ENCODE measurements at regions not wholly inside any gene's neighbourhood (a gene's known extent, or its start where the extent isn't known, plus 50 kb on each side); places are given as distances from the start of the nearest gene placed in this dataset.

- intact Hi-C loops (cut with micrococcal nuclease) = no loop called here
These were observed 662.5 kb upstream of the SALL1 start for GRCh38 chr16:51813609-51814008.

- intact Hi-C loops (cut with micrococcal nuclease) = no loop called here
These were observed 661.9 kb upstream of the SALL1 start for GRCh38 chr16:51812945-51813344.

GRCh38 chr16:51807551-51807950 is 656.5 kb upstream of the SALL1 start:
- intact Hi-C loops (cut with micrococcal nuclease) = no loop called here

- intact Hi-C loops (cut with micrococcal nuclease) = no loop called here
These were observed 650.6 kb upstream of the SALL1 start for GRCh38 chr16:51801635-51802034.

GRCh38 chr16:51797669-51798259 is 646.7 kb upstream of the SALL1 start:
- intact Hi-C loops (cut with micrococcal nuclease) = no loop called here

- intact Hi-C loops (cut with micrococcal nuclease) = no loop called here
These were observed 628.2 kb upstream of the SALL1 start for GRCh38 chr16:51779240-51779639.

- intact Hi-C loops (cut with micrococcal nuclease) = no loop called here
These were observed 622.2 kb upstream of the SALL1 start for GRCh38 chr16:51773071-51773890.

GRCh38 chr16:51766739-51767138 is 615.7 kb upstream of the SALL1 start:
- intact Hi-C loops (cut with micrococcal nuclease) = no loop called here

GRCh38 chr16:51763072-51763661 is 612.1 kb upstream of the SALL1 start:
- intact Hi-C loops (cut with micrococcal nuclease) = no loop called here

GRCh38 chr16:51762081-51762996 is 611.3 kb upstream of the SALL1 start:
- intact Hi-C loops (cut with micrococcal nuclease) = no loop called here

GRCh38 chr16:51761001-51761400 is 609.9 kb upstream of the SALL1 start:
- intact Hi-C loops (cut with micrococcal nuclease) = no loop called here

GRCh38 chr16:51759999-51760398 is 608.9 kb upstream of the SALL1 start:
- intact Hi-C loops (cut with micrococcal nuclease) = no loop called here

- intact Hi-C loops (cut with micrococcal nuclease) = no loop called here
These were observed 608.3 kb upstream of the SALL1 start for GRCh38 chr16:51759329-51759728.

GRCh38 chr16:51757921-51758479 is 606.9 kb upstream of the SALL1 start:
- intact Hi-C loops (cut with micrococcal nuclease) = no loop called here

- intact Hi-C loops (cut with micrococcal nuclease) = no loop called here
These were observed 606.4 kb upstream of the SALL1 start for GRCh38 chr16:51757505-51757904.

- intact Hi-C loops (cut with micrococcal nuclease) = no loop called here
These were observed 606.0 kb upstream of the SALL1 start for GRCh38 chr16:51757124-51757470.

GRCh38 chr16:51756447-51757123 is 605.5 kb upstream of the SALL1 start:
- intact Hi-C loops (cut with micrococcal nuclease) = no loop called here

GRCh38 chr16:51755577-51756355 is 604.7 kb upstream of the SALL1 start:
- intact Hi-C loops (cut with micrococcal nuclease) = no loop called here

- intact Hi-C loops (cut with micrococcal nuclease) = no loop called here
These were observed 604.0 kb upstream of the SALL1 start for GRCh38 chr16:51755039-51755501.

All from T-helper 1 cell treated with Interleukin-12 subunit alpha and Interleukin-12 subunit beta and Interleukin-4 antibody, amounts not matched to agents 30 ng/mL and 1 ng/mL, for 36 hours (primary cell).